Spleen (tissue), 11 donors: ENCODE measurements at regions not wholly inside any gene's neighbourhood (a gene's known extent, or its start where the extent isn't known, plus 50 kb on each side); places are given as distances from the start of the nearest gene placed in this dataset.

Experiments used
- DNase-seq: peaks from one replicate; pipeline ENCODE4 v3.0.0-alpha.2; 2020
- H3K27ac ChIP-seq, 8 donors: fragments of 200-600 bp; sonication (generic) in 7 of 8; 1 replicate in 4 of 8; 2 replicates in 4 of 8; pipeline versions ENCODE4 v1.5.0 to v1.8.0; 2016 to 2021; ENCODE audit warnings: inconsistent platforms in 4 of 8, mild to moderate bottlenecking in 4 of 8, moderate library complexity in 1 of 8
- H3K27me3 ChIP-seq, 7 donors: fragments of 200-600 bp; sonication (generic) in 6 of 7; replicated peaks in 1 of 7; 1 replicate in 4 of 7; 2 replicates in 3 of 7; pipeline versions ENCODE4 v1.5.0 to v1.8.0; 2016 to 2021; ENCODE audit warnings: inconsistent platforms in 3 of 7, mild to moderate bottlenecking in 1 of 7
- H3K36me3 ChIP-seq, 6 donors: fragments of 200-600 bp; sonication (generic) in 5 of 6; 1 replicate in 4 of 6; 2 replicates in 2 of 6; pipeline versions ENCODE4 v1.5.0 to v1.8.0; 2016 to 2021; ENCODE audit warnings: inconsistent platforms in 2 of 6
- H3K4me1 ChIP-seq, 6 donors: fragments of 200-600 bp; sonication (generic) in 5 of 6; 1 replicate in 3 of 6; 2 replicates in 3 of 6; pipeline versions ENCODE4 v1.5.0 to v1.8.0; 2016 to 2021; ENCODE audit warnings: inconsistent platforms in 3 of 6
- H3K4me3 ChIP-seq, 8 donors: fragments of 200-600 bp; sonication (generic) in 7 of 8; 1 replicate in 4 of 8; 2 replicates in 4 of 8; pipeline versions ENCODE4 v1.5.0 to v1.8.0; 2016 to 2021; ENCODE audit warnings: inconsistent platforms in 4 of 8, mild to moderate bottlenecking in 4 of 8, moderate library complexity in 2 of 8
- H3K9me3 ChIP-seq, 8 donors: fragments of 200-600 bp; sonication (generic) in 7 of 8; 1 replicate in 4 of 8; 2 replicates in 4 of 8; pipeline versions ENCODE4 v1.5.0 to v1.8.0; 2016 to 2021; ENCODE audit warnings: inconsistent platforms in 4 of 8
- POLR2A ChIP-seq, 3 donors: fragments of 450-650 bp; IDR thresholded peaks; one replicate each; pipeline ENCODE4 v1.5.1; 2017; ENCODE audit warnings: antibody characterized with exemption in 3 of 3, mild to moderate bottlenecking in 1 of 3
- POLR2AphosphoS5 ChIP-seq, 3 donors: sonication (generic); formaldehyde crosslinking; IDR thresholded peaks; one replicate each; pipeline ENCODE4 v1.5.1; 2017; ENCODE audit warnings: antibody characterized with exemption in 3 of 3
- WGBS, 5 donors: extraction: QIAGEN DNeasy Blood & Tissue Kit in 3 of 5; methylation state at CpG; one replicate each; pipeline versions ENCODE4 v1.1.5 to v1.1.7; 2013 to 2018; 5-methylcytosine and 5-hydroxymethylcytosine counted together
- intact Hi-C: fragments of 100-400 bp; cut with DNase I; formaldehyde crosslinking; loops from one replicate; pipeline ENCODE4 v1.15.0; 2023; ENCODE audit warnings: low total_unique reads
- TF ChIP-seq, protein P1 (sequence below), 11 experiments: fragments of 200-600 bp in 7 of 11; fragments of 450-650 bp in 4 of 11; sonication (generic) in 4 of 11; IDR thresholded peaks in 8 of 11; conservative IDR thresholded peaks in 3 of 11; 1 replicate in 7 of 11; 2 replicates in 4 of 11; pipeline versions ENCODE4 v1.4.0 to v1.8.0; 2016 to 2021; ENCODE audit warnings: antibody characterized with exemption in 11 of 11, inconsistent platforms in 4 of 11, mild to moderate bottlenecking in 1 of 11
- donor health status: healthy with polysubstance abuse.
- donor health status: DM: no; HTN: no; CAD: no; lungs with moderate emphysema.
- donor health status: DM: no; HTN: no; CAD: no.
- donor health status: Bipolar disorder and iron deficiency.
- donor health status: healthy.
- donor health status: DM: no; HTN: no; CAD: no.
- donor health status: DM: yes; HTN: yes; CAD: no.

DNA sequence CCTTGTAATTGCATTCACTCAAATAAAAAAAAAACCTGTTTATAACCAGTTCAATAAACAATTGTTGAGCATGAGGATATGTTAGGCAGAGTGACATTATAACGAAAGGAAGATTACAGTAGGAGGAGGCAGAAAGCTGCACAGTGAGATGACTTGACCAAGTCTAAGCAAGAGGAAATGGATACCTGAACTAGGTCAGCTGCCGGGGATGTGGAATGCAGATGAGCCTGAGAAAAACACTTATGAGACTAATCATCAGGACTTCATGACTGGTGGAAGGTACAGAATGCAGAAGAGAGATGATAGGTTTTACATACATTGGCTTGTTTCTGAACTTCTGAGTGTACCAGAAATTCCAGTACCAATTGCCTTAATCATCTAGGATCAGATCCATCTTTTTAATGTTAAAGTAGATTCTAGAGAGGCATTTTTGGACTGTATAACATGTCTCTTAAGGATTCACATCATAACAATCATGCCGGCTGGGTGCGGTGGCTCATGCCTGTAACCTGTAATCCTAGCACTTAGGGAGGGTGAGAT, 208.1 kb upstream of the PPP3CA start:
- Histone ChIP-seq H3K27ac (no peak overlapping the region), H3K27me3 (no peaks in the 10 kb centered on the region), H3K4me1 (no peaks in the 10 kb centered on the region), H3K4me3 (no peak overlapping the region), H3K36me3 (no peaks in the 10 kb centered on the region), H3K9me3 (peaks cover 6 to 60% (median 47%) of the 10 kb centered on the region in 8 donors)
- TF ChIP-seq POLR2A (IDR thresholded peaks at IDR 0.05): no peak
- TF ChIP-seq, protein P1, sequence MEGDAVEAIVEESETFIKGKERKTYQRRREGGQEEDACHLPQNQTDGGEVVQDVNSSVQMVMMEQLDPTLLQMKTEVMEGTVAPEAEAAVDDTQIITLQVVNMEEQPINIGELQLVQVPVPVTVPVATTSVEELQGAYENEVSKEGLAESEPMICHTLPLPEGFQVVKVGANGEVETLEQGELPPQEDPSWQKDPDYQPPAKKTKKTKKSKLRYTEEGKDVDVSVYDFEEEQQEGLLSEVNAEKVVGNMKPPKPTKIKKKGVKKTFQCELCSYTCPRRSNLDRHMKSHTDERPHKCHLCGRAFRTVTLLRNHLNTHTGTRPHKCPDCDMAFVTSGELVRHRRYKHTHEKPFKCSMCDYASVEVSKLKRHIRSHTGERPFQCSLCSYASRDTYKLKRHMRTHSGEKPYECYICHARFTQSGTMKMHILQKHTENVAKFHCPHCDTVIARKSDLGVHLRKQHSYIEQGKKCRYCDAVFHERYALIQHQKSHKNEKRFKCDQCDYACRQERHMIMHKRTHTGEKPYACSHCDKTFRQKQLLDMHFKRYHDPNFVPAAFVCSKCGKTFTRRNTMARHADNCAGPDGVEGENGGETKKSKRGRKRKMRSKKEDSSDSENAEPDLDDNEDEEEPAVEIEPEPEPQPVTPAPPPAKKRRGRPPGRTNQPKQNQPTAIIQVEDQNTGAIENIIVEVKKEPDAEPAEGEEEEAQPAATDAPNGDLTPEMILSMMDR (IDR thresholded peaks at IDR 0.05 in 8 of 11, conservative IDR thresholded peaks at IDR 0.05 in 3 of 11): no peak
- TF ChIP-seq POLR2AphosphoS5 (IDR thresholded peaks at IDR 0.05): no peak
- WGBS, 5 donors: 71 to 89% (median 76%) methylated on average over 4 of the region's 4 CpGs
- no peak for DNase-seq
- intact Hi-C loops: no loop called here

DNA sequence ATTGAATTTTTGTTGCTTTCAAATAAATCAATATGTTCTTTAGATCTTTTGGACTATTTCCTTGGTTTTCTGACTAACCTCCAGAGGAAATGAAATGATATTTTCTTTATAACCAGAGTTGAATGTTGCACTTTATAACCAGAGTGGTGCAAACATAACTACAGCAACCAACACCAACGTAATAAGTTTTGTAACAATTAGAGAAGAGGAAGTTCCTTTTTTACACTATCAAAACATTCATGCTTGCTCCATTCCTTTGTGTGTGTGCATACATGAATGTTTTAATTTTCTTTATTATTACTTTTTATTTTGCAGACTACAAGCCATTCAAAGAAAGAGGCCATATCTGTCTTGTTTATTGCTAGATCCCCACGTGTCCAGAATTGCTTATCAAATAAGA, 193.0 kb upstream of the PPP3CA start:
- H3K4me3 ChIP-seq: no peak overlapping the region
- no peaks in the 10 kb centered on the region for H3K36me3 ChIP-seq
- H3K4me1 ChIP-seq: no peaks in the 10 kb centered on the region
- no peak overlapping the region for H3K27ac ChIP-seq
- H3K27me3 ChIP-seq: no peaks in the 10 kb centered on the region
- 15 to 28% (median 21%) methylated on average over 2 of the region's 2 CpGs for WGBS, 5 donors
- DNase-seq: no peak
- peaks cover 0 to 11% (median 2%) of the 10 kb centered on the region in 8 donors for H3K9me3 ChIP-seq
- TF ChIP-seq POLR2AphosphoS5 (IDR thresholded peaks at IDR 0.05): no peak
- no peak for TF ChIP-seq POLR2A (IDR thresholded peaks at IDR 0.05)
- TF ChIP-seq, protein P1 (IDR thresholded peaks at IDR 0.05 in 8 of 11, conservative IDR thresholded peaks at IDR 0.05 in 3 of 11): no peak
- intact Hi-C loops: no loop called here

DNA sequence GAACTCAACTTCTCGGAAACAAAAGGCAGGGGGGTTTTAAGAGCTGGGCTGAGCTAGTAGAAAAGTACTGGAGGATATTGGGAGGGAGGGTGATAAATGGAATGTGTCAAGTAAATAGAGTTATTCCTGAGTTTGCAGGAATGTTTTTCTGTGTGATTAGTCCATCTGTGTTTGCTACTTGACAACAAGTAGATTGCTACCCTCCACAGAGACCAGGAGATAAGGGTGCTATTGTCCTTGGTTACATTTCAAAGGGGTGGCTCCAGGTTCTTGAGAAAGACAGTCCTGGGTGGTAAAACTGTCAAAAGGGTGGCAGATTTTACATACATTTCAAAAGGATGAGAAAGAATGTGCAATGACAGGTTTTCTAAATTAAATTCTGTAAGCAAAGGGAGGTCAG, 181.2 kb upstream of the PPP3CA start:
- Histone ChIP-seq H3K9me3 (no peaks in the 10 kb centered on the region), H3K27ac (no peak overlapping the region), H3K4me1 (peaks cover 0 to 11% (median 4%) of the 10 kb centered on the region in 6 donors), H3K4me3 (no peak overlapping the region), H3K36me3 (no peaks in the 10 kb centered on the region), H3K27me3 (no peaks in the 10 kb centered on the region)
- TF ChIP-seq, protein P1 (IDR thresholded peaks at IDR 0.05 in 8 of 11, conservative IDR thresholded peaks at IDR 0.05 in 3 of 11): no peak
- TF ChIP-seq POLR2AphosphoS5 (IDR thresholded peaks at IDR 0.05) (no peak), POLR2A (IDR thresholded peaks at IDR 0.05) (no peak)
- DNase-seq: no peak
- intact Hi-C loops: no loop called here
- WGBS, 5 donors: 79 to 89% (median 84%) methylated on average over 1 of the region's 1 CpG

DNA sequence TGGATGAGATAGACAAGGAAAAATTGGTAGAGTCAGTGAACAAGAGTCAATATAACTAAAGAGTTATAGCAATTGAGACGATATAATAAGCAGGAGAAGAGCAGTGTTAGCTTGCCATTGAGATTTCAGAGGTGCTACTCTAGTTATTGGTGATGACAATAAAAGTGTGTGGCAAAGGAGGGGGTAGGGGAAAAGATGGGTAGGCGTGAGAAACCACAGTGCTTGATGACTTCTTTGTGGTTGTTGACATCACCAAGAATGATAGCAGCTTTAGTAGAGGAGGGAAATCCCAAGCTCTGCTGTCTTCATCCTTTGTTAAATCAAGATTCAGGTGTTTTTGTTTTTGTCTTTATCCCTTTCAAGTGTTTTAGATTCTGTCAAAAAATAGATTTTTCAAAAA, 179.9 kb upstream of the PPP3CA start:
- Histone ChIP-seq H3K27ac (no peak overlapping the region), H3K27me3 (no peaks in the 10 kb centered on the region), H3K4me3 (no peak overlapping the region), H3K9me3 (no peaks in the 10 kb centered on the region), H3K4me1 (peaks cover 0 to 11% (median 4%) of the 10 kb centered on the region in 6 donors), H3K36me3 (no peaks in the 10 kb centered on the region)
- intact Hi-C loops: no loop called here
- DNase-seq: no peak
- 46 to 57% (median 49%) methylated on average over 2 of the region's 2 CpGs for WGBS, 5 donors
- TF ChIP-seq POLR2AphosphoS5 (IDR thresholded peaks at IDR 0.05): no peak
- TF ChIP-seq POLR2A (IDR thresholded peaks at IDR 0.05): no peak
- TF ChIP-seq, protein P1 (IDR thresholded peaks at IDR 0.05 in 8 of 11, conservative IDR thresholded peaks at IDR 0.05 in 3 of 11): no peak
